GM19372 (cell line): ENCODE measurements at regions not wholly inside any gene's neighbourhood (a gene's known extent, or its start where the extent isn't known, plus 50 kb on each side); places are given as distances from the start of the nearest gene placed in this dataset.

Experiments used
- ATAC-seq: cut with Tn5 transposase; IDR thresholded peaks from one replicate; pipeline ENCODE4 v1.9.1; 2021; ENCODE audit warnings: mild to moderate bottlenecking, low read depth, moderate library complexity; ENCODE audit not compliant: unreplicated experiment

DNA sequence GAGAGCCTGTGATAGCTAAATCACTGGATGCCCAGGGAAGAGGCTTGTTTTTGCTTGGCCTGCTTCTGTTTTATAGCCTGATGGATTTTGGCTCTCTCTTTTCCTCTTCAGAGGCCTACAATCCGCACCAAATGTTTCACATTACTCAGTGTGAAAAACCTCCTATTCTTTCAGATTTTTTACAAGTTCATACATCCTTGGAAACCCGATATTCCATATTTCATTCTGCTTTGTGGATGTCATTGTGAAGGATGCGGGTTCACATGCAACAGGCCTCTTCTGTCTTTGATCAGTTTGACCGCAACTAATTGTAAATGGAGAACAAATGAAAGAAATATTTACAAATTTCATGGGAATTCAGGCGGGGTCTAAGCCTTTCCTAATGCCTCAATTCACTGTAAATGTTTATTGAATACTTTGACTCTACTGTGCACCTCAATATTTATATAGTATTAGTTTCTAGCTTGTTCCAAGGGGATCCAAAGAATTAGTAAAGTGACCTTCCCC, 269.9 kb downstream of the DMRT2 start:
- no peak for ATAC-seq

- ATAC-seq, result no peak
These were observed 270.5 kb downstream of the DMRT2 start for GRCh38 chr9:1320607-1321195.

- ATAC-seq, result no peak
These were observed 277.3 kb downstream of the DMRT2 start for GRCh38 chr9:1327467-1327866.

GRCh38 chr9:1328341-1328740, 278.2 kb downstream of the DMRT2 start:
- no peak for ATAC-seq

GRCh38 chr9:1331546-1332038, 281.4 kb downstream of the DMRT2 start:
- no peak for ATAC-seq

DNA sequence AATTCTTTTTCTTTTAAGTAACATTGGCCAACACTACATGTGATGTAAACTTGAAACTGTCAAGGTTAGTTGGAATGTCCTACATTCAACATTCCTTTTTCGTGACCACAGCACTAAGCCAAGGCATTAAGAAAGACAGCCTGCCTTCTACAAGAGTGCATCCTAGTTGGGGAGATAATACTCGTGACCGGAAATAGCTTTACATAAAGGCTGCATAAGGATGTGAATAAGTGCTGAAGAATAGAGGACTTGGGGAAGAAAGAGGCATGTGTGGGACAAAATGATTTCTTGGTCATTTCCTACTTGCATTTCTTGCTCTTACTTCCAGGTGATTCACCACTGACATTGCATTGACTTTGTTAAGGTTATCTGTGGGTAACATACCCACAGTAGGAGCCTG, 282.0 kb downstream of the DMRT2 start:
- no peak for ATAC-seq

- no peak for ATAC-seq
These were observed 285.0 kb downstream of the DMRT2 start for GRCh38 chr9:1335174-1335573.

DNA sequence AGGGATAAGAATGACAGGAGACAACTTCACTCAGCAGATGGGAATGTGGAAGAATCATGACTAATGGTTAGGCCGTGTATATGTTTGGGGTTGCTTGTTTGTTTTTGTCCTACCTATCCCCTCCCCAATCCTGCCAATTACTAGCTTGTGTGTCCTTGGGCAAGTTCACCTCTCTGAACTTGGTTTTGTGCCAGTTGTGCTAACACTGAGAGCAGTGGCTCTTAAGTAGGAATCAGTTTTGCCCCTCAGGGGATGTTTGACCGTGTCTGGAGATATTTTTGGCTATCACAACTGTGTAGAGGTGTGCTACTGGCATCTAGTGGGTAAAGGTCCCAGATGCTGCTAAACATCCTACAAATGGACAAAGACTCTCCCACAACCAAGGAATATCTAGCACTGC, 287.0 kb downstream of the DMRT2 start:
- no peak for ATAC-seq

- no peak for ATAC-seq
These were observed 290.2 kb downstream of the DMRT2 start for GRCh38 chr9:1340390-1340789.

DNA sequence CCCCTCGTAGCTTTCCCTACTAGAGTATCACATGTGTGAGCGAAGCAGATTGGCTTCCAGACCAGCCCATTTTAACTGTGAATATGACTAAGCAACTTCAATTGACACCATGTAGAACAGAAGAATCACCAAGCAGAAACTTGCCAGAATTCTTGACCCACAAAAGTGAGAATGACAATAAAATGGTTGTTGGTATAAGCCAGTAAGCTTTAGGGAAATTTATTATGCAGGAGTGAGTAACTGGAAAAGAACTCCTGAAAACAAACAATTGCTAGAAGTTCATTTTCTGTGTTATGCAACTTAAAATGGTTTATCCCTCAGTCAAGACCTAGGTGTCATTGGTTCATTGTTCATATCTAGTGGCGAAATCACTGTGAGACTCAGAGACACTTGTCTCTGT, 303.1 kb downstream of the DMRT2 start:
- no peak for ATAC-seq

GRCh38 chr9:1354086-1354485, 303.9 kb downstream of the DMRT2 start:
- ATAC-seq, result no peak

DNA sequence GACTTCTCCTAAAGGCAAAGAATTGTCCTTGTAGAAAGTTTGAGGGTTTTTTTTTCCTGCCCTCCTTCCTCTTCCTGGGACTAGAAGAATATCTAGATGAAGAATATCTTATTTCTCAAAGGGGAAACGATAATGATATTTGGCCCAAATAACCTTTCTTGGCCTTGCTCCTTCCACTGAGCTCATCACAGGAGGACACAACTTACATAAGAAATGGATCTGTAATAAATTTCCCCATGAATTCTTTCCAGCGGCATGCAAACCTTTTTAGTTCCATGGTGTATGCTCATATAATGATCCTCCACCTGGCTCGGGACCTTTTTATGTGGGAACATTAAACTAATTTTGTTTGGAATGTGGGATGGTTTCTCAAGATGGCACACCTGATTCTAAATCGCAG, 304.4 kb downstream of the DMRT2 start:
- no peak for ATAC-seq

- no peak for ATAC-seq
These were observed 305.5 kb downstream of the DMRT2 start for GRCh38 chr9:1355656-1356055.

DNA sequence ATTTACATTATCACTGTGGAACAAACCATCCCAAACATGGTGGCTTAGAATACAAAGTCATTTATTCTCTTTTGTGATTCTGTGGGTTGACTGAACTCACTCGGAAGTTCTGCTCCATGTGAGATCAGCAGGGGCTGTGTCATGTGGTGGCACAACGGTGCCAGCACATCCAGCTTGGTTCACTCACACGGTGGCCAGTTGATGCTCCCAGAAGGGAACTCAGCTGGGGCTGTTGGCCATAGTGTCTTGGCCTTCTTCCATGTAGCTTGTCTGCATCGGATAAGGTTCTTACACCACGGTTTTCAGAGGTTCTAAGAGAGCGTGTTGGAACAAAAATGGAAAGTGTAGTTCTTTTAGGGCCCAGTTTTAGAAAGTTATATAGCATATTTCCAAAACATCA, 312.7 kb downstream of the DMRT2 start:
- no peak for ATAC-seq

GRCh38 chr9:1366276-1366675, 316.1 kb downstream of the DMRT2 start:
- no peak for ATAC-seq

GRCh38 chr9:1369297-1369696, 319.1 kb downstream of the DMRT2 start:
- no peak for ATAC-seq

DNA sequence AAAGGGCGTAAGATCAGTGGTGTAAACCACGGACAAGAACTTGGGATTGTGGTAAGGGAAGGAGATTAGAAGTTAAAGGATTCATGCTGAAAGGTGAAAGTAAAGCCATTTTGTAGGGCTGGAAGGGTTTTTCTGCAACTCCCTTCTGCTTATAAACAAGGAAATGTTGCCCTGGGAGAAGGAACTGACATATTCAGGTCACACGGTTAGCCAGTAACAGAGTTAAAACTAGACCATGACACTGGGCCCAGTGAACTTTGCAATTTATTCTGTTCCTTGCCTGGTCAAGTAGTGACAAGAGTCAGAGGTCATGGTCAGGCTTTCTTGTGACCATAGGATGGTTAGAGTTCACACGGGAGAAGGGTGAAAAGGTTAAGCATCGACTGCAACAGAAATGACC, 323.3 kb downstream of the DMRT2 start:
- ATAC-seq, result no peak

- ATAC-seq, result no peak
These were observed 333.8 kb downstream of the DMRT2 start for GRCh38 chr9:1383899-1384455.

- ATAC-seq, result no peak
These were observed 334.7 kb downstream of the DMRT2 start for GRCh38 chr9:1384816-1385215.

- no peak for ATAC-seq
These were observed 336.3 kb downstream of the DMRT2 start for GRCh38 chr9:1386420-1386819.

DNA sequence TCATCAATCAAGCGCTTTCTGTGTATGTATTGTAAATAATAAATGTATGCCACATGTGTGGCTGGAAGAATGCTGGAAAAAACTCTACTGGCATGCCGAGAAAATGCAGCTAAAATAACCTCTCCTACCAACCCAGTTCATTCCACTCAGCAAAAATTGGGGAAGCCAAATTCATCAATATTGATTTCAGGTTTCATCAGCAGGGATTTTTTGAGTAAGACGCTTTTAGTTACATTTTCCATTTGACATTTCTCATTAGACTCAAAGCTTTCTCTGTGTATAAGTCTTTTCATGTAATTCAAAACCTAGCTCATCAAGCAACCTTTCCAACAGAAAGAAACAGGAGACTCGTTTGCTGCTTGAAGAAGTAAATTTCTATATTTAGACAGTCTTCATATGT, 338.1 kb downstream of the DMRT2 start:
- no peak for ATAC-seq

GRCh38 chr9:1400983-1401382, 350.8 kb downstream of the DMRT2 start:
- ATAC-seq, result no peak
